Keratinocyte (primary cell): ENCODE measurements at regions not wholly inside any gene's neighbourhood (a gene's known extent, or its start where the extent isn't known, plus 50 kb on each side); places are given as distances from the start of the nearest gene placed in this dataset.

Experiments used
- EZH2 ChIP-seq: IDR thresholded peaks from one replicate; pipeline ENCODE4 v1.6.1; 2012; ENCODE audit warnings: inconsistent platforms, mild to moderate bottlenecking, low read length, moderate library complexity
- TF ChIP-seq, protein P1 (sequence below), 3 experiments: IDR thresholded peaks in 1 of 3; conservative IDR thresholded peaks in 1 of 3; optimal IDR thresholded peaks in 1 of 3; 2 replicates in 2 of 3; 3 replicates in 1 of 3; pipeline versions ENCODE3 to v1.5.1; 2011; ENCODE audit warnings: low read length in 3 of 3, mild to moderate bottlenecking in 3 of 3, moderate library complexity in 2 of 3, control low read depth in 1 of 3, inconsistent platforms in 1 of 3; ENCODE audit not compliant: insufficient read depth in 2 of 3; ENCODE audit errors: extremely low read depth in 1 of 3

DNA sequence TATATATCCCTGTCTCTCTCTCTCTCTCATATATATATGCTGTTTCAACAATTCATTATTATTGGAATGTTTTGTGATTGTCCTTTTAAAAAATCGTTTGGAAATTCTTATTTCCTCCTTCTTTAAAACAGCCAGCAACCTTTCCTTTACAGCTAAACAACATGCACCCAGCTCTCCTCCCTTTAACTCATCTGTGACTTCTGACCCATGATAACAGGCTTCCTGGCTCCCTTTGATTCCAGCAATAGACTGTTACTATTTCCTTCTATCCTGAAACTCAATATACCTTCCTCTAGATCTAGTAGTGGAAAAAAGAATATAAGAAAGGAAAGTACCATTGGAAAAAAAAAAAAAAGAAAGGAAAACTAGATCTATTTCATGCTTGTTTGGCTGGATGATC lies 254.7 kb upstream of the RGMB start:
- TF ChIP-seq, protein P1, sequence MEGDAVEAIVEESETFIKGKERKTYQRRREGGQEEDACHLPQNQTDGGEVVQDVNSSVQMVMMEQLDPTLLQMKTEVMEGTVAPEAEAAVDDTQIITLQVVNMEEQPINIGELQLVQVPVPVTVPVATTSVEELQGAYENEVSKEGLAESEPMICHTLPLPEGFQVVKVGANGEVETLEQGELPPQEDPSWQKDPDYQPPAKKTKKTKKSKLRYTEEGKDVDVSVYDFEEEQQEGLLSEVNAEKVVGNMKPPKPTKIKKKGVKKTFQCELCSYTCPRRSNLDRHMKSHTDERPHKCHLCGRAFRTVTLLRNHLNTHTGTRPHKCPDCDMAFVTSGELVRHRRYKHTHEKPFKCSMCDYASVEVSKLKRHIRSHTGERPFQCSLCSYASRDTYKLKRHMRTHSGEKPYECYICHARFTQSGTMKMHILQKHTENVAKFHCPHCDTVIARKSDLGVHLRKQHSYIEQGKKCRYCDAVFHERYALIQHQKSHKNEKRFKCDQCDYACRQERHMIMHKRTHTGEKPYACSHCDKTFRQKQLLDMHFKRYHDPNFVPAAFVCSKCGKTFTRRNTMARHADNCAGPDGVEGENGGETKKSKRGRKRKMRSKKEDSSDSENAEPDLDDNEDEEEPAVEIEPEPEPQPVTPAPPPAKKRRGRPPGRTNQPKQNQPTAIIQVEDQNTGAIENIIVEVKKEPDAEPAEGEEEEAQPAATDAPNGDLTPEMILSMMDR (optimal IDR thresholded peaks at IDR 0.05 in 1 of 3, IDR thresholded peaks at IDR 0.05 in 1 of 3, conservative IDR thresholded peaks at IDR 0.05 in 1 of 3; ENCODE audit: extremely low read depth in 1 of 3, insufficient read depth in 2 of 3, low read length in 3 of 3): no peak
- no peak for TF ChIP-seq EZH2
